DMS153 (cell line): ENCODE measurements at regions not wholly inside any gene's neighbourhood (a gene's known extent, or its start where the extent isn't known, plus 50 kb on each side); places are given as distances from the start of the nearest gene placed in this dataset.
"Not testable (repeated sequence)": the region's sequence is repeated elsewhere in the genome, so short reads cannot be mapped to it uniquely, and the experiment has no call there.

Experiments
- DNase-seq: peaks from one replicate; lab custom pipeline; 2025; lab: John Stamatoyannopoulos, UW

DNA sequence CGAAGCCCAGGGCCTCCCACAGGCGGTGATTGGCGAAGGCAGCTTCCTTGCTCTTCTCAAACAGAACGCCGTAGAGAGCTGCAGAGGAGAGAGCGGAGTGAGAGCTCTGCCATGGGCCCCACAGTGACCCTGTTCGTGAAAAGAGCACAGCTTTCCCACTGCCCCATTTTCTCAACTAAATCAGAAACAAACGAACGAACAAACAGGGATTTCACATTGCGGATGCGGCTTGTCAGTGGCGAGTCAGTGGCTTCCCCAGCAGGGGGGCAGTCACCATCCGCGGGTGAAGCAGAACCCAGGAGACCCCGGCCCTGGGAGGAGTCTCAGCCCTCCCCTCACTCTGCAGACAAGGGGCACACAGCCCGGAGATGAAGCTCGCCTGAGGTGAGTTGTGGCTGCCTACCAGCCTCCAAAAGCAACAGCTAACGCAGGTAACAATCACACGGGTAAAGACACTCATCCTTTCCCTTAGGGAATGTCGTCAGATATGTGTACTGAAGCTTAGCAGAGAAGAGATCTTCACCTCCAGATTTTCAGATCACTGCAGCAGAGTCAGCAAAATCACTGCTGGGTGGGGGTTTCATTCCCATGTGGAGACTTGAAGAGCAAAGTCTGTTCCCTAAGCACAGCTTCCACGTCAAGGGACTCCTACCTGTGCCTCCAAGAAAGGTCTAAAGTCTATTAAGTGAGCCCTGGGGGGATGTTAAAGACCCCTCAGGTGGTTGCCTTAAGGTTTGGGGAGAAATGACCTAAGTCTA lies 51.2 kb upstream of the GPR31 start:
- no peak for DNase-seq

DNA sequence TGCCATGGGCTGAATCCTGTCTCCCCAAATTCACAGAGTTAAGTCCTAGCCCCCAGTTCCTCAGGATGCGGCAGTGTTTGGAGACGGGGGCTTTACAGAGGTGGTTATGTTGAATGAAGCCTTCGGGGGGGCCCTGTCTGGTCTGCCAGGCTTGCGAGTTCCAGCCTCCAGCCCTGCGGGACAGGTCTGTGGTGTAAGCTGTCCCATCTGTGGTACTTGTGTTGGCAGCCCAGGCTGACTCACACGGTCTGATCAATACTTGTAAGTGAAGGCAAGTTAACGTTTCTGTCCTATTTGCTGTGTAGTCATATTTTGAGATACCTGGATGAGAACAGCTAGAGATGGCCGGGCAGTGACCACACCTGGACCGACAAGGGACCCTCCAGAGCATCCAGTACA lies 51.8 kb upstream of the GPR31 start:
- DNase-seq, result no peak

DNA sequence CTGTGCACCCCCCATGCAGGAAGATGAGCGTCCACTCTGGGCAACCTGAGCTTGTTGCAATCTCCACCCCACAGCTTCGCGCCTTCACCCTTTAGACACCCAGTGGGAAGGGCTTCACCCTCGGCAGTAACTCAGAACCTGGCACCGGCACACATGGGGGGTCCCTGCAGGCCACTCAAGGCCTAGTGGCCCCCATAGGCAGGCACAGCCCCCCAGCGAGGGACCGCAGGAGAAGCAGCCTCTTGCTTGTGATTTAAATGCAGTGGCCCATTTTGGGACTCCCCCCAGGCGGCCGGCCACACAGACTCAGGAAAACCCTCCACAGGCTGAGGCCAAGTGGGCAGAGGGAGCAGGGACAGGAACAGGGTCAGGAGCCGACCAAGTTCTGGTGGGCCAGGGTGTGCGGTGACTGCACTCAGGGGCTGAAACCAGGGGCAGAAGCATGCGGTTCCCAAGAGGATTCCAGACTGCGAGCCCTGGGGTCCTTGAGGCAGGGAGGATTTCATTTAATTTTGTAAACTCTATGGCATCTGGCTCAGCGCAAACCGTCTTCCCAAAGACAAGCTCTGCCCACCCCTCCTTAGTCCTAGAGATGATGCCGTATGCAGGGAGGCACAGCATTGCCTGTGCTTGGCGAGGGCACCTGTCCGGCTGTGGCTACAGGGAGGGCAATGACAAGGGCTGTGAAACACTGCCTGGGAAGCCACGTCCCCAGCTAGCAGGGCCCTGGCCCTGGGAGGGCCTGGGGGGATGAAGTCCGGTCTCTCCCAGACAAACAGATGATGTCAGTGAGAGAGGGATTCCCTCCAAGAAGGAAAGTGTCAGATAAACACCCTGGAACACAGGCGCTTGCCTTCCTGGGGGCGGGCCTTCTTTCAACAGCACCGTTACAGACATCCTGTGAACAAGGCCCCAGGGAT lies 52.9 kb upstream of the GPR31 start:
- no peak for DNase-seq

DNA sequence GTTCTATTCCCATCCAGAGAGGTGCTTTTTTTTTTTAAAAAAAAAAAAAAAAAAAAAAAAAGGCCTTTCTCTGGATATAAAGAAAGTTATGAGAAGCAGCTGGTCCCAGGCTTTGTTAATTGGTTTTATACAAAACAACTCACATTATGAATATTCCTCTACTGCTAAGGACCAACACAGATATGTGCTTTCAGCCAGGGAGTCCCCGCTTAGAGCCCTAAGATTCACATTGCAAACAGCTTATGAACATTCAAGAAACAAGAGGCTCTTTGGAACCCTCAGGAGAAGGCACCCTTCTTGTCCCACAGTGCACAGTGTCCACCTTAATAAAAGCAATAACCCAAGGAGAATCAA lies 53.5 kb upstream of the GPR31 start:
- no peak for DNase-seq

DNA sequence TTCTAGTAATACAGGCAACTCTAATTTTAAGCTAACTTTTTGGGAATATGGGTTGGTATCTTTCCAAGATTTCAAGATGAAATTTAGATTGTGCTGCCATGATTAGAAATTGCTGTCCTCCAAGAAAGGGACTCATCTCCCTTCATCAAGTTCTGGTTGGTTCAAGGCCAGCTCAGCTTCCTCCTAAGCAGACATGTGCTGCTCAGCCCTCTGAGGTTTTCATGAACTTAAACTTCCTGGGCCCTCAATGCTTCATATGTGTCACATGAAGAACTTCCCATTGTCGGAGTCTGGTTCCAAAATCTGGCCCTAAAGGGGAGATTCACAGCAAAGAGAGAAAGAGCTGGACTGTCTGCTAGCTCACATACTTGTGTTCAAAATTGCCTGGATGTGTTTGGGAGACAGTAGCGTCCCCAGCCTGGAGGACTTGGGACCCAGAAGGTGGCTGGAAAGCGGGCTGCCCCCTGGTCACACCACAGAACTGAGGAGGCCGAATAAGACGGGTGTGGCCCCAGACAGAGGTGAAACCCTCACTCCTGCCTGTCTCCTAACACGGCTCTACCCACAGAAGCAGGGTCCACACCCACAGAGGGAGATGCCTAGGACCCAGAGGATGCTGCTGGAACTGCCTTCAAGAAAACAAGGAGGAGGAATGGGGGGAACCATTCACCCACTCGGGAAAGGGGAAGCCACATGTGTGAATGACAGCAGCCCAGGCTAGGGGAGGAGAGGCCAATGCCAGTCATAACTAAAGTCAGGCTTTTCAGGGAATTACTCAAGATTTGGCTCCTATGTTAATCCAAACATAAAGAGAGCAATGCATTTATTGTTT lies 54.3 kb upstream of the GPR31 start:
- DNase-seq, result no peak

DNA sequence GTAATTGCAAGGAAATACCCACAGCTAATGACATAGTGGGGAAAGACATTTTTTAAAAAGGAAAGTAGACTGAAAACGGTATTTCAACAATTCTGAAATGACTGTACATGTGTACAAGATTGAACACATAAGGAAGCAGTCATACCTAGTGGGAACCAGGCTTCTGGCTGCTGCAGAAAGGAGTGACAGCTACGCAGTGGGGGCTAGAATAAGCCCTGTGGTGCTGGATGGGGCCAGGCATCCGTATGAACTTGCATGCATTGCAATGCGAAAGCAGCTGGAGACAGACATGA lies 54.9 kb upstream of the GPR31 start:
- DNase-seq, result no peak

DNA sequence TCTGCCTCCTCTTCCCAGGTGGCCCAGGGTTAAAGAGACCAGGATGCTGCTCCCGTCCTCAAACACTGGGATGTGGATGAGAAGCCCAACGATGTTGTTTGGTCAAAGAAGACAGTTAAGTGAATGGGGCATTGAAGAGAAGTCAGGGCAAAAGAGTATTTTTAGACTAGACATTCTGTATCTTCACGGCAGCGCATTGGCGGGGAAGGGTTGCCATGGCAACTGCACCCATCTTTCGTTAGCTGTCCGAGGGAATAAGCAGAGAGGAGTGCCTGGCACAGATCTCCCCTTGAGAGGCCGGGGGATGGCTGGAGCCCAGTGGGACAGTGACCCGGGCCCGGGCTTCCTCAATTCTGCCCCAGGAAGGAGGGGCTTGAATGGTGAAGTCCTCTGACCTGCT lies 56.4 kb upstream of the GPR31 start:
- no peak for DNase-seq

DNA sequence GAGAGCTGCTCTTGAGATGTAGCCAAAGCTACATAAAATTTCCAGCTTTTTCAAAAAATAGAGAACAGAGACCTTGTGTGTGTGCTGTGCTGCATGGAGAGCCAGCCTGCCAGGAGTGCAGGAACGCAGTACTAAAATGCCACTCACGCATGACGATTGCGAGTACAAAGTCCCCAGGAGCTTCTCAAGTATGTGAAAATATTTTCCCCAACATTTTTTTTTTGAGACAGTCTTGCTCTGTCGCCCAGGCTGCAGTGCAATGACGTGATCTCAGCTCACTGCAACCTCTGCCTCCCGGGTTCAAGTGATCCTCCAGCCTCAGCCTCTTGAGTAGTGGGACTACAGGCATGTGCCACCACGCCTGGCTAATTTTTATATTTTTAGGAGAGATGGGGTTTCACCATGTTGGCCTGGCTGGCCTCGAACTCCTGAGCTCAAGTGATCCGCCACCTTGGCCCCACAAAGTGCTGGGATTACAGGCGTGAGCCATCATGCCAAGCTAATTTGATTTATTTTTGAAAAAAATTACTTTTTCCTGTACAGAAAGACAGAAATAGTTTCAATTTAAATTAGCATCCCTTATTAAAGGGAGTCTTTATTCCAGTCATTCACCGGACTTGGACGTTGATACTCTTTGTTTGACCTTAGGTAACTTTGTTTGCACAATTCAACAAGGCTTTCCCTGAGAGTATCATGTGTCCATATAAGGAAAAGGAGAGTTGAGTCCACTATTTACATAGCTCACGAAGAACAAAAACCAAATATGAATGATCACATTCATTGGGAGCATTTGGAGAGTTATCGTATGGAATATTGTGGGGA lies 57.9 kb upstream of the GPR31 start:
- peak; percentile 44 for DNase-seq

DNA sequence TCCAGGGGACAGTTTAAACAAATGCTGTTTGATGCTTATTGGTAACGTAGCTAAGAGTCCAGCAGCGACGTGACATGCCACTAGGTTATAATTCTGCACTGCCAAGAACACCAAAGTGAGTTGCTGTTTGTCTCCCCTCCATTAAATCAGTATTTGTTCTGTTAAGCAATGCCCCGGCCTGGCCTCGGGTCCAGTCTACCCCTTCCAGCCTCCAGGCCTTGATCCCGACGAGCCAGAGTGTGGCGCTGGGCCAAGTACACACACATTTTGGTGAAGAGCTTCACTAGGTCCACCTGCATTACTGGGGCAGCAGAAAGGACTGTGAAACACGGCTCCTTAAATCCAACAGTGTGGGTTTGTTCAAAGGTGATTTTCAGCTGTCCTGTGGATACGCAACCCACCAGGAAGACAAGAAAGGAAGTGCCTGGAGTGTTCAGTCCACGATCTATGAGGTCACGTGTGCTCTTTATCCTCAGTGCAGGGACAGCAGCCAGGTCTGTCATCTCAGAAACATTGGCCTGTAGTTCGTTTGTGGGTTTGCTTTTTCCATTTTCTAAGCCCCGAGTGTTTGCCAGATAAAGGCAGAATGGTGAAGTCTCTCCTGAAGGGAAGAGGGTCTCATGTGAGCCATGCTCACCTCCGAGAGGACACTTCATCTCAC lies 58.7 kb upstream of the GPR31 start:
- not testable (repeated sequence) for DNase-seq

DNA sequence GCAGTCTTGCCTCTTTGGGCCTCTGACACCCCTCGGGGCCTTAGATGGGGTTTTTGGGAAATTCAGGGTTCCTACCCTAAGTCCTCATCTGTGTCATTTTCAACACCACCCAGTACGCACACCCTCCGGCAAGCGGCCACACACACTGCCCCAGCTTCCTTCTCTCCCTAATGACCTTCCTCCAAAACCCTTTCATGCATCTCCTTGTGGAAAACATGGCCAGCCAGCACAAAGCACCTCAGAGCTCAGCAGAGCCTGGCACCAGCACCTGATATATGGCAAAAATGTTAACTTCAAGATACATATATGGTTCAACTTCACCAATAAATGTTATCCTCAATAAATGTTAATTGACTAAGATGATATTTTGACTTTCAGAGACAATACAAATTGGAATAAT lies 59.3 kb upstream of the GPR31 start:
- not testable (repeated sequence) for DNase-seq

DNA sequence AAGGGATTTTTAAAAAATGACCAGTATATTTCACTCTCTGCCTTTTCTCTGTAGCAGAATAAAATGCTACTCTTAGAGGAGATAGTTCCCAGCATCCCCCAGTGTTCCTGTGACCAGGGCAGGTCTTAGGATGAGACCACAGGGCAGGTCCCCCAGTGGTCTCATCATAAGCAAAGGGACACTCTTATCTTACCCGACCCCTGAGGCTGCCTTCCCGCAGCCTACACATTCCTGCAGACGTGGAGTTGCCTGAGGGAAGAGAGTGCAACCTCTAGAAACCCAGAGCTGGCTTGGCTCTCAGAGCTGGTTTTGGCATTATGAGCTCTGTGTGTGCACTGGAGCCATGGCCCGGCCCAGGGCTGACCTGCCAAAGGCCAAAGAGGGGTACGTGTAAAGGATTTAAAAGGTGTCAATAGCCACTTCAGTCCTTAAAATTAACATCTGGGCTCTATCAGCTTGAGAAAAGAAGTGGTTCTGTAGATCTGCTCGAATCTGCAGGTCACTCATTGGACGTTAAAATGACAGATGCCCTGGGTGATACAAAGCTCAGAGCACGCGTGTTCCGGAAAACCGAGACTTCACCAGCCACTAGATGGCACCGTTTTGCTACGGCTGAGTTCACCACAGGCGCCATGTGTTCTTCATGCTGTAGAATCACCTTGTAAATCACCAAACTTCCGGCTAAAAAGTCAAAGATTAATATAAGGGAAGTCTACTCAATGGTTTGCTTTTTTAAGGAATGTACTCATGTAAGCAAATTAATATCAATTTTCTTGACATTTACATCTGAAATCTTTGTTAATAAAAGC lies 60.4 kb upstream of the GPR31 start:
- DNase-seq, result peak; percentile 50

DNA sequence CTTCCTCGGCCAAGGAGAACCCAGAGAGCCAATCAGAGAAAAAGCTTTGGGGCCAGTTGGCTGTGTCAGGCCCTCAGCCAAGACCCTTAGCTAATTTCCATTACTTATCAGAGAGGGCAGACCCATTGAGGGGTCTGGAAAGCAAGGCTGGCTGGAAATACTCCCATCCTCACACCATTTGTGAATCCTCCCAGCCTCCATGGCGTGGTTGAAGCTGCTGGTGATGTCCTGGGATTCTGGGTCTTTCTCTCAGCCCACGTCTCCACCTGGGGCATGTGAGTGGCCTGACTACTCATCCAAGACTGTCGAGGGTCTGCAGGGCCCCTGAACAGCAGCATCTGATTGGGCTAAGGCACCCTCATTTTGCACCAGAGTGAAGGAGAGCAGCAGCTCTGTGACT lies 61.3 kb upstream of the GPR31 start:
- not testable (repeated sequence) for DNase-seq

DNA sequence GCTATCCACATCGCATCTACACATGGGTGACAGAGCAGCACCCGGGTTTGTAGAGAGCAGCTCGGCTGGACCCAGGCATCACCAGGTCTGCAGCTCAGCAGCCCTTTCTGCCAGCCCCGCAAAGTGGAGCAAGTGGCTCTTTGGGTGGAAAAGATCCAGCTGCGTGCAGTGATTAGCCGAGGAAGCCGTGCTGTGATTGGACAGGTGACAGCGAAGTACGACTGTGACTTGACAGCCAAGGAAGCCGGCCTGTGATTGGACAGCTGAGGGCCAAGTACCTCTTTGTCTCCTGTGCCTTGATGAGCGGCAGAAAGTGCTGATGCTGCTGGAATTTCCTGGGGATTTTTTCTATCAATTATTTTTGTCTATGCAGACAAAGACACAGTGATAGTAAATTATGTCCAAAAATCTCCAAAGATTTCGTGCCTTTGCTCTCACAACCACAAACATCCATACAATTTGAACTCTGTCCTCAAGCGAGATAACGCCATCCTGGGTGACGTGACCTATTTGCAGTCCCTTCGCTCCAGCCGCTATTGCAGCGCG lies 62.3 kb upstream of the GPR31 start:
- DNase-seq, result no peak

DNA sequence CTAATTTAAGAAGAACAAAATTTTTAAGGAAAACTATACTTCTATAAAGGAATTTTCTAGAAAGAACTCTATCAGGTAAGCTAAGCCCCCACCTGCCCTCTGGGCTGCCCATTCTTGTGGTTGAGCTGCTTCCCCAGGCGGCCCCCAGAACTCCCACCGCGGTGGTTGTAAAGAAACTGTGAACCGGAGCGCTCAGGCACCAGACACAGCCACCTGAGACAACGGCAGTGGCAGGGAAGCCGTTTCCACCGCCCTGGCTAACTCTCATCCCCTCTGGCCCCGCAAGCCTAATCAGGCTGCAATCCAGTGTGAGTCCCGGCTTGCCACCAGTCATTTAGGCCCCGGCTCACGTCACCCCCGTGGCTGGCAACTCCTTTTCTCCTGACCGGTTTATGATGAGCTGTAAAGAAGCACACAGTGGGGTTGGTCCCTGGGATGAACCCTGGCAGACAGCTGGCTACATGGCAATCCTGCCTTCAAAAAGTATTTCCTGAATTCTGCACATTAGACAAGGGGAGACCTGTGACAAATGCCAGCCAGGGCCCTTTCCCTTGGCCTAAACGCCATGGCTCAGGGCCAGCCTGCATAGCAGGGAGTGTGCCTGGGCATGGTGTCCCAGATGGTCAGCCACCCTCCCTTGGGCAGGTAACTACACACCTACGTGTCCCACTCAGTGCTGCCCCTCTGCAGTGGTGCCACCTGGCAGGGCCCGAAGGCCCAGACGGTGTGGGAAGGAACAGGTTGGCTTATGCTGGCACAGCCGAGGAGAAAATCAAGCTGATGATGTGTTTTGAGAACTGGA lies 63.8 kb upstream of the GPR31 start:
- no peak for DNase-seq

DNA sequence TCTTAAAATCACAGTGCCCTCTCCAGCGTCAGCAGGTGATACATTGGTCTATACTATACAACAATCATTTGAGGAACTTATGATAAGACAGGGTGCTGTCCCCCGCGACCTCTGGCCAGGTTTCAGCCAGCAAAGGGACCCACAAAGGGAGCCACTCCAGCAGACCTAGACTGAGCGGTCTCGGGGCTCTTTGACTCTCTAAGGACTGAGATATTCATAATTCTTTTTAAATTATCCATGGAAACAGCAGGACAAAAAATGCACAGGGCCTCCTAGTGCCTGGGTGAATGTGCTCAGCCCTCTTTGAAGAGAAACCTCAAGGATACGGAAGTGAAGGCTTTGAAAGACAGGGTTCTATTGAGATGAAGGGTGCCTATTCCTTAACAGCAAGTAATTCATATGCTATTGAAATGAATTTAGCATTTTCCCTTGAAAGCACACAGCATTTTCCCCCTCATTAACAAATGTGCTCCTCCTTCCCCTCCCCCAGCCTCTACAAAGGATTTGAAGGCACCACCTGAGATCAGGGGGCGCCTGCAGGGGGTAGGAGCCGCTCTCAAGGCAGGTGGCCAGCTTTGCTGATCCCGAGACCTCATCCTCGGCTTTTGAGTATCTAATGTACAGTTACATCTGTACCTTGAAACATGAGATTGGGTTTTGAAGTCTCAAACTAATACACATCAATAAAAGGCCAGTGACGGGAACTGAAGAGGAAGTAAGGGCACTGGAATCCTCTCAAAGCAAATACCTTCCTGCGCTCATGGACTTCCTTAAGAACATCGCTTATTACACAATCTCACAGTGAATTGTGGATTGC lies 65.3 kb upstream of the UNC93A start:
- not testable (repeated sequence) for DNase-seq

DNA sequence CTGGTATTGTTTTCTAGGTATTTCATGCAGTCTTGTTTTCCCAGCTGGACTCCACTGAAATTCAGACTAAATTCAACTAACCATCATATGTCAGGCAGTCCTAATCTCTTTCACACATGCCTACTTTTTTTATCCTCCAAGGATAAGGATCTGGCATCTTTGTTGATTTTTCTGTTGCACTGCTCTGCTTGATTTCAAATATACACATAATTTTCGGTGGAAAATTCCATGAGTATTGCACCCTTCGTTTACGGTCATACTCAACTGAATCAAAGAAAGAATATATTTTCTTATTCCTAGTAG lies 64.8 kb upstream of the UNC93A start:
- no peak for DNase-seq

DNA sequence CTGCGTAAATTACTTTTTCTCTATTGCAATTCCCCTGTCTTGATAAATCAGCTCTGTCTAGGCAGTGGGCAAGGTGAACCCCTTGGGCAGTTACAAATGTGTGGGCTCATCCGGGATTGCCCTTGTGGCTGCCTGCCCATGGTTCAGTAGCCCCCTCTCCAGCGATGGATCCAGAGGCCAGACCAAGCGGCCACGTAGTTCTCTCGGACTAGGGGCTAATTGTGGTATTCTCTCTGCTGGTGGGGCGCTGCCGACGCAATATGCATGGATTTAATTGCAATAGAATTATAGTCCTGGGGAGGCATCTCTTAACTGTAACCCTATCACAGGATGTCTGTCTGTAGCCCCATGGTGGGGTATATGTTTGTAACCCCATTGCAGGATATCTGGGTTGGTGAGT lies 64.3 kb upstream of the UNC93A start:
- no peak for DNase-seq

DNA sequence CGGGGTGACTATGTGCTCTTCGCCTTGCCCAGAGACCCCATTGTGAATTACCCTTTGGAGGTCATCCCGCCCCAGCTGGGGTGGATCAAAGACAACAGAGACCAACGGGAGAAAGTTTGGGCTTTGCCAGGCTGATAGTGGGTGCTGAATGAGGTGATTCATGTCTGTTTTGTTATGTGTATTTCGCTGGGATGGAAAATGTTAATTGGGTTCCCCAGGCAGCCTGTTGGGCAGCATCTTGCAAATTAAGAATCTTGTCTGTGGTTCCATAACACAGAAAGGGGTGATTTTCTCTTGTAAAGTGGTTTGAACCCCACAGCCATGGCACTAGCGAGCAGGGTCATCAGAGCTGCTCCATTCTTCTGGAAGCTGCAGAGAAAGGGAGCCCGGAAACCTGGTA lies 63.1 kb upstream of the UNC93A start:
- DNase-seq, result no peak

DNA sequence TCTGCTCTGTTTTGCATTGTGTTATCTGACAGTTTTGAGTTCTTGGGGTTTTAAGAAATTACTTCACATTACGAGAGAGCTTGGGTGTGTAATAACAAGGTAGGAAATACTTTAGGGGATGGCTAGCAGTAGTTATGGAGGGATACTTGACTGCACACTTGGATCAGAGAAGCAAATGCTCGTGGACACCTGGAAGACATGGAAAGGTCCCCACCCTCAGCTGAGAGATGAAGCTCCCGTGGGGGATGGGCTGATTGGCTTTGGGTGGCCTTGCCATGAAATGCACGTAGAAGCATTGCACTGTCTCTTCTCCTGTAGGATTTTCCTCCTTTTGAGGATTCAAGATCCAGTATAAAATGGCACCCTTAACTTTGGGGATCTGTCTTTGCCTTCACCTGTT lies 61.5 kb upstream of the UNC93A start:
- no peak for DNase-seq
